ENCODE measurements at regions not wholly inside any gene's neighbourhood (a gene's known extent, or its start where the extent isn't known, plus 50 kb on each side); places are given as distances from the start of the nearest gene placed in this dataset.
"Not testable (repeated sequence)": the region's sequence is repeated elsewhere in the genome, so short reads cannot be mapped to it uniquely, and the experiment has no call there.

DNA sequence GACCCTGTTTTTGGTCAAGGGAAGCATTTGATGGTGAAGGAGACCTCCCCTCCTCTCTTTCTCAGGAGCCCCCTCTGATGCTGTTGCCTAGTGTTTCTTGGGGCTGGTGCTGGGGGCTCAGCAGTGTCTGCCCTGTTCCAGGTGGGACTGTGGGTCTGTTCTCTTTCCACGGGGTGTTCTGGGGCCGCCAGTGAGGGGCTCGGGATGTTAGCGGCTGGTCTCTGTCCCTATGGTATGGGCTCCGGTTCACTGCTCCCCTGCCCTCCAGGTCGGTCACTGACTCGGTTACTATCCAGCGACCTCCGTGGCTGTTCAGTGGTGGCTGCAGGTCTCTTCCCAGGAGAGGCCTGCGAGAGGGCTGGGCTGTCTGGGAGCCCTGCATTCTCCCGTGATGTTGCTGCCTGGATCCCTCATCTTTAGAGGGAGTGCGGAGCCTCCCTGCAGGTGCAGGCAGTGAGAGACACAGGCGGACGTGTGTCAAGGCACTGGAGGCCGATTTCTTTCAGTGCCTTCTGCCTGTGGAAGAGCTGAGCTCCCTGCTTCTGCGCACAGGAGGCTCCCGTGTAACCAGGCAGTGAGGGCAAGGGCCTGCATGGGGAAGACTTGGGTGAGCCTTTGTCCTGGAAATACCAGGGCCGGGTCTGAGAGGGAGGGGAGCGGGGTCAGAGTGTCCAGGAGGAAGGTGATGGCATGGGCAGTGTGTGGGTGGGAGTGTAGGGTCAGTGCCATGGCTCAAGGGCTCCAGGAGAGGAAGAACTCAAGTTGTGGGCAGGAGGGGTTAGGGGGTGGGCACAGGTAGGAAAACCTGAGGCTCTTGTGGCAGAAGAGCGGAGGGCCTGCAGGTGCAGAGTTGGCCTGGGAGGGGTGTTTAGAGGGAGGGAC is 362.6 kb downstream of the TMEM121 start:
- TF ChIP-seq, protein P1, sequence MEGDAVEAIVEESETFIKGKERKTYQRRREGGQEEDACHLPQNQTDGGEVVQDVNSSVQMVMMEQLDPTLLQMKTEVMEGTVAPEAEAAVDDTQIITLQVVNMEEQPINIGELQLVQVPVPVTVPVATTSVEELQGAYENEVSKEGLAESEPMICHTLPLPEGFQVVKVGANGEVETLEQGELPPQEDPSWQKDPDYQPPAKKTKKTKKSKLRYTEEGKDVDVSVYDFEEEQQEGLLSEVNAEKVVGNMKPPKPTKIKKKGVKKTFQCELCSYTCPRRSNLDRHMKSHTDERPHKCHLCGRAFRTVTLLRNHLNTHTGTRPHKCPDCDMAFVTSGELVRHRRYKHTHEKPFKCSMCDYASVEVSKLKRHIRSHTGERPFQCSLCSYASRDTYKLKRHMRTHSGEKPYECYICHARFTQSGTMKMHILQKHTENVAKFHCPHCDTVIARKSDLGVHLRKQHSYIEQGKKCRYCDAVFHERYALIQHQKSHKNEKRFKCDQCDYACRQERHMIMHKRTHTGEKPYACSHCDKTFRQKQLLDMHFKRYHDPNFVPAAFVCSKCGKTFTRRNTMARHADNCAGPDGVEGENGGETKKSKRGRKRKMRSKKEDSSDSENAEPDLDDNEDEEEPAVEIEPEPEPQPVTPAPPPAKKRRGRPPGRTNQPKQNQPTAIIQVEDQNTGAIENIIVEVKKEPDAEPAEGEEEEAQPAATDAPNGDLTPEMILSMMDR (IDR thresholded peaks at IDR 0.05; ENCODE audit: extremely low read depth, missing control alignments) = no peak
- DNase-seq (ENCODE audit: low spot score) = no peak

- no peak for DNase-seq (ENCODE audit: low spot score)
- TF ChIP-seq, protein P1 (IDR thresholded peaks at IDR 0.05; ENCODE audit: extremely low read depth, missing control alignments) = no peak
Observed at GRCh38 chr14:105889666-105890473, 363.5 kb downstream of the TMEM121 start.

DNA sequence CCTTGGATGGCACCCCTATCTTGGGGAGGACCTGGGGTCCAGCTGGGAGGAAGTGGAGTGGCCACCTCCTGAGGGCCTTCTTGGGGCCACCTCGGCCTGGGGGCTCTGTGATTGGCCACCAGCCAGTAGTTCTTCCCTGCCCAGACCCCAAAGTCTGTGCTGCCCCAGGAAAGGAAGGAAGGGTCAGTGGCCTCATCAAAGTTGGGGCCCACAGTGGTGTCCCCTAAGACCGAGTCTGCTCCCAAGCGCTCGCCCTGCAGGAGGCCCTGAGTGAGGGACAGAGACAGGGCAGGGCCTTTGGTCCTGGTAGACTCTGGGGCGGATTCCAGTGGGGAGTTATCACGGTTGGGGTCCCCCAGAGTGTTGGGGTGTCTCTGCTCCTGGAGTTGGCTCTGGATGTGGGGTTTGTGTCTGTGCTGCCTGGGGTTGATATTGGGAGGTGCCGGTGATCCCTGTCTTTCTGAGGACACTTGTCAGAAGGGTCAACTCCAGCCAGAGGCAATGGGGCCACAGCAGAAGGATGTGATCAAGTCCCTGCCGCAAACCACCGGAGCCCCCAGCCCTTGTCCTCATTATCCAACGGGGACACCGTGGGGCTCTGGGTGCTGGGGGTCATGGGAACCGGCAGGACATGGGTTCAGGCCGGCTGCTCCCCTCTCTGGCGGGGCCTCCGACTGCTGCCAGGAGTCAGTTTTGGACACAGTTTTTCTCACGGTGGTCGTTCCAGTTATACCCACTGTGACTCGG is 364.3 kb downstream of the TMEM121 start:
- TF ChIP-seq, protein P1 (IDR thresholded peaks at IDR 0.05; ENCODE audit: extremely low read depth, missing control alignments) = no peak
- no peak for DNase-seq (ENCODE audit: low spot score)

DNA sequence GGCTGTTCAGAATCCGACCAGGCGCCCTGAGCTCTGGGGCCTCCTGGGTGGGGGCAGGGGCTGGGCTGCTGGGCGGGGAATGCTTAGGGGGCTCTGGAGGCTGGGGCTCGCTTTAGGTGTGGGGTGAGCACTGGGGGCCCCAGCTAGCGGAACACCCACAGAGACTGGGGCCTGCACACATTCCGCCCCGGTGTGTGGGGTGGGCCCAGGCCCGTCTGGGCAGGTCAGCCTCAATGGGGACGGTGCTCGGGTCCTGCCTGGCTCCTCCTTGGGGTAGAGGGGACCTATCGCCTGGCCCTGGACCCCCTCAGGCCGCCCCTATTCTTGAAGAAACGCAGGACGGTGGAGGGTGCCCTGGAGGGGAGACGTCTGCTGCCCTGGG is 364.8 kb downstream of the TMEM121 start:
- TF ChIP-seq, protein P1 (IDR thresholded peaks at IDR 0.05; ENCODE audit: extremely low read depth, missing control alignments) = no peak

DNA sequence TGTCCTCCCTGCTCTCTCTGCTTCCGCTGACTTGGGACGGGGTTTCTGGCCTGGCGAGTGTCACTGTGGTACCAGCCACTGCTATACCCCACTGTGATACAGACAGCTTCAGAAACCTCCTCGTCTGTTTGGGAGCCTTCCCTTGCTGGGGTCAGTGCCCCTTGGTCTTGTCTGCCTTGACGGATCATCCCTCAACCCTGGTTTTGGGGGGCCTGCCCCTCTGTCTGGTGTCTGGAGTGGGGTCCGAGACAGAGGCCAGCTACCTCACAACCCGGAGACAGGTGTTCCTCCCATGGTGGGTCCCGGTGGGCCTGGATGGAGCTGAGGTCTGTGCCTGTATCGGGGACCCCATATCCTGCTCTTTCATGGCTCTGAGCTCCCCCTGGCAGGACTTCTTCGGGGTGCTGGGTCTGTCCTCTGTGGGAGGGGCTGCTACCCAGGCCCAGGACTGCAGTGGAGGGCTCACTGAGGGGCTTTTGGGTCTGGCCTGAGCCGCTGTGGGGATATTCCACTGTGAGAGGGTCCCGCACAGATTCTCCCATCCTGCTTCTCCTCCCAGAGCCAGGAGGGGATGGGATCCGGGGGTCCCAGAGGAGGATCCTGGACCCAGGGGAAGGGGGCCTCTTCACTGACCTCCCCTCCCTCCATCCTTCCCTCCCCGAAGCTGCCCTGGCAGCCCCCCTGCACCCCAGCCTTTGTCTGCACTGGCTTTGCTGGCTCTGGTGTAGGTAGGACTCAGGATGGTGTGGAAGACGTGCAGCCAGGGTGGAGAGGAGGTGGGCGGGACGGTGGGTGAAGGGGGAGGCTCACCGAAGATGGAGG is 365.5 kb downstream of the TMEM121 start:
- TF ChIP-seq, protein P1 (IDR thresholded peaks at IDR 0.05; ENCODE audit: extremely low read depth, missing control alignments) = no peak
- no peak for DNase-seq (ENCODE audit: low spot score)

More for the DNA sequence above, 364.8 kb downstream of the TMEM121 start:
- DNase-seq (ENCODE audit: low spot score) = no peak

GRCh38 chr14:105892453-105893441 is 366.4 kb downstream of the TMEM121 start:
- not testable (repeated sequence) for DNase-seq (ENCODE audit: low spot score)

DNA sequence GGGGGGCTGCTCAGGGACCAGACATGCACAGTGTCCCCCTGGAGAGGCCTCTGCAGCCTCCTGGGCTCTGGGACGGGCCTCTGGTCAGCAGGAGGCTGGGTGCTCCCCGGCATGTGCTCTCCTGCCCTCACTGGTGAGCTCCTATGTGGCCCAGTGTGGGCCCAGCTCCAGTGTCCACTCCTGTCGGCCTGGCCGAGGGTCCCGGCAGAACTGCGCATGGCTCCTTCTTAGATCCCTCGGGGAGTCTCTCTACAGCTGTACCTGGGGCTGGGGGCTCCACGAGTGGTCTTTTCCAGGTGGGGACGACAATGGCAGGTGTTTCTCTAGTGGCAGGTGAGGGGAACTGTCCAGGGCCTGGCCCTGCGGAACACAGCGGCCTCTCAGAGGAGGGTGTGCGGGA is 367.3 kb downstream of the TMEM121 start:
- DNase-seq (ENCODE audit: low spot score) = not testable (repeated sequence)

All from GM20000 (cell line).